ENCODE measurements at regions not wholly inside any gene's neighbourhood (a gene's known extent, or its start where the extent isn't known, plus 50 kb on each side); places are given as distances from the start of the nearest gene placed in this dataset.

DNA sequence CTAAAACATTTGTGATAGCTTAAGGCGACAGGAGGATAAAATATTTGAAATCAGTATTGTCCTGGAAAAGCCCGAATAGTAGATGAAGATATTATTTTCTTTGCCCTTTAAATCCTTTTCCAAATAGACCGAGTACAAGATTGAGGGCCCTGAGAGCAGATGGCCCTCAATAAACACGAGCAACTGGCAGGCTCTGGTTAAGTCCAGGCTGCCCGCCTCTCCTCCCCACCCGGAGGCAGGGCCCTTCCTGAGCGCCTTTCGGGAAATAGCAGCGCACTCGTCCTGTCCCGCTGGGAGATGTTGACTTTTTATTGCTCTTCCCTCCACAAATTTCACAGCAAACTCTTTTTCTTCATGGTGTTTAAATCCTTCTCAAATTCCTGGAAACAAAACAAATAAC is 50.8 kb upstream of the MAX start:
- TF ChIP-seq, protein P1, sequence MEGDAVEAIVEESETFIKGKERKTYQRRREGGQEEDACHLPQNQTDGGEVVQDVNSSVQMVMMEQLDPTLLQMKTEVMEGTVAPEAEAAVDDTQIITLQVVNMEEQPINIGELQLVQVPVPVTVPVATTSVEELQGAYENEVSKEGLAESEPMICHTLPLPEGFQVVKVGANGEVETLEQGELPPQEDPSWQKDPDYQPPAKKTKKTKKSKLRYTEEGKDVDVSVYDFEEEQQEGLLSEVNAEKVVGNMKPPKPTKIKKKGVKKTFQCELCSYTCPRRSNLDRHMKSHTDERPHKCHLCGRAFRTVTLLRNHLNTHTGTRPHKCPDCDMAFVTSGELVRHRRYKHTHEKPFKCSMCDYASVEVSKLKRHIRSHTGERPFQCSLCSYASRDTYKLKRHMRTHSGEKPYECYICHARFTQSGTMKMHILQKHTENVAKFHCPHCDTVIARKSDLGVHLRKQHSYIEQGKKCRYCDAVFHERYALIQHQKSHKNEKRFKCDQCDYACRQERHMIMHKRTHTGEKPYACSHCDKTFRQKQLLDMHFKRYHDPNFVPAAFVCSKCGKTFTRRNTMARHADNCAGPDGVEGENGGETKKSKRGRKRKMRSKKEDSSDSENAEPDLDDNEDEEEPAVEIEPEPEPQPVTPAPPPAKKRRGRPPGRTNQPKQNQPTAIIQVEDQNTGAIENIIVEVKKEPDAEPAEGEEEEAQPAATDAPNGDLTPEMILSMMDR (IDR thresholded peaks at IDR 0.05) = no peak
- no peak for TF ChIP-seq POLR2A (IDR thresholded peaks at IDR 0.05)
